Glutamatergic neuron (in vitro differentiated cells): ENCODE measurements at regions not wholly inside any gene's neighbourhood (a gene's known extent, or its start where the extent isn't known, plus 50 kb on each side); places are given as distances from the start of the nearest gene placed in this dataset.

Experiments
- DNase-seq: peaks from one replicate; pipeline ENCODE4 v3.0.0; 2022
- H3K27ac Mint-ChIP-seq: one replicate; pipeline ENCODE4 v1.8.0; 2020; ENCODE audit warnings: mild to moderate bottlenecking, mixed read lengths, inconsistent platforms; ENCODE audit not compliant: unreplicated experiment
- H3K27me3 Mint-ChIP-seq: one replicate; pipeline ENCODE4 v1.8.0; 2020; ENCODE audit warnings: mild to moderate bottlenecking, moderate library complexity, mixed read lengths, inconsistent platforms; ENCODE audit not compliant: unreplicated experiment
- H3K36me3 Mint-ChIP-seq: one replicate; pipeline ENCODE4 v1.8.0; 2020; ENCODE audit warnings: mild to moderate bottlenecking, mixed read lengths, inconsistent platforms; ENCODE audit not compliant: unreplicated experiment
- H3K4me1 Mint-ChIP-seq: one replicate; pipeline ENCODE4 v1.8.0; 2020; ENCODE audit warnings: mild to moderate bottlenecking, low read depth, mixed read lengths, inconsistent platforms; ENCODE audit not compliant: unreplicated experiment
- H3K4me3 Mint-ChIP-seq: one replicate; pipeline ENCODE4 v1.8.0; 2020; ENCODE audit warnings: mild to moderate bottlenecking, mixed read lengths, inconsistent platforms; ENCODE audit not compliant: unreplicated experiment
- H3K9me3 Mint-ChIP-seq: one replicate; pipeline ENCODE4 v1.8.0; 2020; ENCODE audit warnings: mild to moderate bottlenecking, moderate library complexity, mixed read lengths, inconsistent platforms; ENCODE audit not compliant: unreplicated experiment
- CTCF ChIP-seq: fragments of 200-600 bp; sonication (generic); IDR thresholded peaks from one replicate; pipeline ENCODE4 v1.5.0; 2021; ENCODE audit not compliant: partially characterized antibody, unreplicated experiment

- Mint-ChIP-seq H3K4me3 (no peak overlapping the region), H3K36me3 (no peaks in the 10 kb centered on the region), H3K4me1 (no peaks in the 10 kb centered on the region), H3K27ac (no peak overlapping the region), H3K27me3 (no peaks in the 10 kb centered on the region), H3K9me3 (no peaks in the 10 kb centered on the region)
- DNase-seq = no peak
- TF ChIP-seq CTCF = no peak
These were observed 388.5 kb downstream of the LMO4 start for GRCh38 chr1:87717157-87717670.

DNA sequence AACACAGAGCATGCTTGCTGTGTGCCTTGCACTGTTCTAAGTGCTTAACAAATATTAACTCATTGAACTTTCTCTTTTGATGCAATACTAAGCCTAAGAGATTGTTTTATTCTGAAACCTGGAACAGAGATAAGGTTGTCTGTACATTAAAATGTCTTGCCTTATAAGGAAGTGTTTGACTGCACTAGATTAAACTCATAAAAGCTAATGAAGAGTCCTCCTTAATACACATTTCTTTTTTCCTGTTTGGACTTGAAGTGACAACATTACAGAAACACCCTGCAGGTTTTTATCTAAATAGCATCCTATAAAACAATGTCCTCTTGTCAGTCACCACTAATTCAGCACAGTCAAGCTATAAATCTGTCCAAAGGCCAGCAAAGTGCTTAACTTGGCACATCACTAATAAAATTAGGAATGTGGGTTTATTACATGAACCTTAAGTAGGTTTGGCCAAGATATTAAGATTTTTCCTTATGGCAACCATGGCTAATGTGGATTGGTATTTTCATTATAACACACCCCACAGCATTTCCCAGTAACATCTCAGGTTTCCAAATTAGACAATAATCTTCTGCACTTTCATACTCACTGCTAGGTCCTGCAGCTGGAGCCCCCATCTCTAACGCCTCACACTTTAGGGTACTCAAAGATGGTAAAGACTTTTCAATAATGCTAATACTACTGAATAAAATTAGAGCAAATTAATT, 389.7 kb downstream of the LMO4 start:
- no peak for DNase-seq
- no peak overlapping the region for H3K4me3 Mint-ChIP-seq
- H3K9me3 Mint-ChIP-seq = no peaks in the 10 kb centered on the region
- no peak overlapping the region for H3K27ac Mint-ChIP-seq
- no peaks in the 10 kb centered on the region for H3K27me3 Mint-ChIP-seq
- TF ChIP-seq CTCF = no peak
- H3K4me1 Mint-ChIP-seq = no peaks in the 10 kb centered on the region
- no peaks in the 10 kb centered on the region for H3K36me3 Mint-ChIP-seq

- no peak overlapping the region for H3K4me3 Mint-ChIP-seq
- no peak for DNase-seq
- no peak overlapping the region for H3K27ac Mint-ChIP-seq
These were observed 391.0 kb downstream of the LMO4 start for GRCh38 chr1:87719658-87720057.

GRCh38 chr1:87720561-87720960, 391.9 kb downstream of the LMO4 start:
- no peak overlapping the region for H3K4me3 Mint-ChIP-seq
- H3K27me3 Mint-ChIP-seq = no peaks in the 10 kb centered on the region
- DNase-seq = no peak
- TF ChIP-seq CTCF = no peak
- no peak overlapping the region for H3K27ac Mint-ChIP-seq
- H3K4me1 Mint-ChIP-seq = no peaks in the 10 kb centered on the region
- no peaks in the 10 kb centered on the region for H3K36me3 Mint-ChIP-seq
- H3K9me3 Mint-ChIP-seq = no peaks in the 10 kb centered on the region

More at GRCh38 chr1:87719658-87720057, 391.0 kb downstream of the LMO4 start:
- TF ChIP-seq CTCF = no peak
- Mint-ChIP-seq H3K27me3 (no peaks in the 10 kb centered on the region), H3K4me1 (no peaks in the 10 kb centered on the region), H3K36me3 (no peaks in the 10 kb centered on the region), H3K9me3 (no peaks in the 10 kb centered on the region)

- Mint-ChIP-seq H3K27me3 (no peaks in the 10 kb centered on the region), H3K9me3 (no peaks in the 10 kb centered on the region), H3K36me3 (no peaks in the 10 kb centered on the region), H3K4me3 (no peak overlapping the region), H3K27ac (no peak overlapping the region), H3K4me1 (no peaks in the 10 kb centered on the region)
- no peak for DNase-seq
- no peak for TF ChIP-seq CTCF
These were observed 394.5 kb downstream of the LMO4 start for GRCh38 chr1:87723193-87723592.
